K562 (cell line): ENCODE measurements at regions not wholly inside any gene's neighbourhood (a gene's known extent, or its start where the extent isn't known, plus 50 kb on each side); places are given as distances from the start of the nearest gene placed in this dataset.
A peak's percentile ranks its signal among the peaks of the same experiment; 100 is the strongest.

Source experiments
- ATAC-seq: fragments of 200-7000 bp; cut with Tn5 transposase; 3 replicates; pipeline ENCODE4 v1.9.1; 2020; ENCODE audit warnings: moderate library complexity
- BruUV-seq: library from RNA; stranded (reverse); fragments of 400-500 nt; replicated peaks from 2 replicates; lab custom pipeline; 2021; lab: Mats Ljungman, UMichigan
- CTCF ChIA-PET: fragments of 300-600 bp; formaldehyde crosslinking; extraction: SDS; loops from one replicate; lab custom pipeline; 2021; ENCODE audit warnings: low intra/inter-chr PET ratio; lab: Yijun Ruan, JAX
- POLR2A ChIA-PET: fragments of 300-600, 350-650 bp; sonication (Branson Sonifier 250); formaldehyde crosslinking; extraction: SDS; loops from one replicate; lab custom pipeline; 2021; ENCODE audit warnings: antibody characterized with exemption, inconsistent platforms; lab: Yijun Ruan, JAX
- DNase-seq, 4 experiments: peaks; one replicate each; pipeline versions ENCODE4 v3.0.0 to v3.0.0-alpha.2; 2011 to 2018; ENCODE audit warnings: low spot score in 3 of 4, mixed read lengths in 3 of 4; ENCODE audit errors: extremely low read depth in 1 of 4
- FAIRE-seq: peaks from 2 replicates; lab custom pipeline; 2011; peaks lifted over from hg19 to GRCh38; lab: Jason Lieb, UNC
- H2AFZ ChIP-seq: 2 replicates; pipeline ENCODE4 v1.6.0; 2011; ENCODE audit warnings: low read depth, low read length, control low read depth, inconsistent platforms
- H3K27ac ChIP-seq: fragments of 200-600 bp; 3 replicates; pipeline ENCODE4 v1.8.0; 2011; ENCODE audit warnings: low read depth, mild to moderate bottlenecking, control low read depth, inconsistent platforms, low read length, moderate library complexity, mixed read lengths; ENCODE audit errors: extremely low read depth
- H3K27me3 ChIP-seq, 2 experiments: fragments of 300-600 bp in 1 of 2; 2 replicates in 1 of 2; 3 replicates in 1 of 2; pipeline versions ENCODE4 v1.6.0 to v1.8.0; 2011; ENCODE audit warnings: inconsistent platforms in 2 of 2, low read length in 2 of 2, mild to moderate bottlenecking in 1 of 2, mixed read lengths in 1 of 2, moderate library complexity in 1 of 2; ENCODE audit not compliant: control insufficient read depth in 2 of 2, insufficient read depth in 2 of 2
- H3K36me3 ChIP-seq: fragments of 300-600 bp; 3 replicates; pipeline ENCODE4 v1.8.0; 2011; ENCODE audit warnings: mild to moderate bottlenecking, low read length, inconsistent platforms; ENCODE audit not compliant: control insufficient read depth, insufficient read depth
- H3K4me1 ChIP-seq, 2 experiments: fragments of 200-600 bp in 1 of 2; replicated peaks in 1 of 2; 2 replicates in 1 of 2; 3 replicates in 1 of 2; pipeline versions ENCODE4 v1.5.1 to v1.8.0; 2011; ENCODE audit warnings: inconsistent platforms in 2 of 2, low read length in 2 of 2, mild to moderate bottlenecking in 1 of 2, mixed read lengths in 1 of 2, moderate library complexity in 1 of 2; ENCODE audit not compliant: control insufficient read depth in 2 of 2, insufficient read depth in 2 of 2
- H3K4me2 ChIP-seq: 2 replicates; pipeline ENCODE4 v1.6.1; 2011; ENCODE audit warnings: low read length, control low read depth, inconsistent platforms, mixed read lengths; ENCODE audit not compliant: insufficient read depth
- H3K4me3 ChIP-seq: fragments of 200-600 bp; sonication (generic), shearing (Covaris generic); 2 replicates; pipeline ENCODE4 v1.5.1; 2016; ENCODE audit warnings: control low read depth, inconsistent platforms
- H3K79me2 ChIP-seq: fragments of 200-600 bp; 3 replicates; pipeline ENCODE4 v1.8.0; 2011; ENCODE audit warnings: low read length, inconsistent platforms; ENCODE audit not compliant: control insufficient read depth, insufficient read depth
- H3K9ac ChIP-seq, 2 experiments: 2 replicates each; pipeline versions ENCODE4 v1.6.0 to v1.6.1; 2011; ENCODE audit warnings: low read depth in 2 of 2, low read length in 2 of 2, control low read depth in 1 of 2, inconsistent platforms in 1 of 2, mild to moderate bottlenecking in 1 of 2, mixed read lengths in 1 of 2; ENCODE audit not compliant: insufficient read depth in 1 of 2
- H3K9me1 ChIP-seq: one replicate; pipeline ENCODE4 v1.6.0; 2011; ENCODE audit warnings: inconsistent platforms, mild to moderate bottlenecking, low read length, moderate library complexity; ENCODE audit not compliant: control insufficient read depth, insufficient read depth
- H3K9me3 ChIP-seq: replicated peaks from 2 replicates; pipeline ENCODE4 v1.5.1; 2011; ENCODE audit warnings: low read depth, low read length, inconsistent platforms; ENCODE audit not compliant: control insufficient read depth, insufficient read depth
- H4K20me1 ChIP-seq: replicated peaks from 2 replicates; pipeline ENCODE4 v1.6.1; 2011; ENCODE audit warnings: low read length, inconsistent platforms, mixed read lengths; ENCODE audit not compliant: control insufficient read depth, insufficient read depth
- BMI1 ChIP-seq: fragments of 150-350 bp; IDR thresholded peaks from 2 replicates; pipeline ENCODE4 v1.6.1; 2014; ENCODE audit warnings: low read length
- BRCA1 ChIP-seq, 2 experiments: fragments of 450-650 bp in 1 of 2; sonication (generic) in 1 of 2; formaldehyde crosslinking in 1 of 2; IDR thresholded peaks; 2 replicates each; pipeline versions ENCODE4 v1.5.0 to v1.6.1; 2017 to 2020; ENCODE audit warnings: mild to moderate bottlenecking in 1 of 2, missing genetic modification reagents in 1 of 2
- CBFA2T2 ChIP-seq: fragments of 450-650 bp; conservative IDR thresholded peaks from 2 replicates; pipeline ENCODE4 v1.6.1; 2017; ENCODE audit warnings: mild to moderate bottlenecking
- EWSR1 ChIP-seq: fragments of 450-650 bp; IDR thresholded peaks from 2 replicates; pipeline ENCODE4 v1.6.1; 2018; ENCODE audit warnings: borderline replicate concordance, mild to moderate bottlenecking, low read depth, moderate library complexity; ENCODE audit not compliant: partially characterized antibody
- HDAC1 ChIP-seq, 2 experiments: fragments of 450-650 bp; IDR thresholded peaks; 2 replicates each; pipeline ENCODE4 v1.6.1; 2016 to 2017; ENCODE audit warnings: inconsistent platforms in 1 of 2, mild to moderate bottlenecking in 1 of 2, moderate library complexity in 1 of 2
- HIVEP1 ChIP-seq: fragments of 250-450 bp; sonication (Bioruptor Pico); IDR thresholded peaks from 2 replicates; pipeline ENCODE4 v1.4.0; 2020; ENCODE audit warnings: mild to moderate bottlenecking
- HLTF ChIP-seq: fragments of 450-650 bp; IDR thresholded peaks from 2 replicates; pipeline ENCODE4 v1.6.1; 2016
- KDM4B ChIP-seq, 2 experiments: fragments of 450-650 bp in 1 of 2; sonication (generic) in 1 of 2; IDR thresholded peaks; 2 replicates each; pipeline ENCODE4 v1.6.1; 2016 to 2017; ENCODE audit warnings: borderline replicate concordance in 2 of 2, antibody characterized with exemption in 1 of 2, low read depth in 1 of 2, mild to moderate bottlenecking in 1 of 2
- MCM7 ChIP-seq, 2 experiments: fragments of 450-650 bp; IDR thresholded peaks; 2 replicates each; pipeline ENCODE4 v1.6.1; 2016 to 2018
- POLR2G ChIP-seq: fragments of 200-400 bp; formaldehyde crosslinking; IDR thresholded peaks from 2 replicates; pipeline ENCODE4 v1.6.1; 2017; ENCODE audit warnings: low read depth, mild to moderate bottlenecking, antibody characterized with exemption, low read length, moderate library complexity
- SMARCA5 ChIP-seq: fragments of 450-650 bp; IDR thresholded peaks from 2 replicates; pipeline ENCODE4 v1.6.1; 2016
- YBX1 ChIP-seq: fragments of 450-650 bp; IDR thresholded peaks from 2 replicates; pipeline ENCODE4 v1.7.1; 2016; ENCODE audit warnings: mild to moderate bottlenecking
- ZBTB7A ChIP-seq: IDR thresholded peaks from 2 replicates; pipeline ENCODE4 v1.6.1; 2011; ENCODE audit warnings: low read depth, mild to moderate bottlenecking, low read length, moderate library complexity, borderline replicate concordance; ENCODE audit not compliant: control insufficient read depth
- ZKSCAN1 ChIP-seq: fragments of 150-350 bp; IDR thresholded peaks from 2 replicates; pipeline ENCODE4 v1.6.1; 2016; ENCODE audit warnings: low read depth, low read length
- ZNF124 ChIP-seq: sonication (generic); formaldehyde crosslinking; IDR thresholded peaks from 2 replicates; pipeline ENCODE4 v1.8.1; 2022; ENCODE audit warnings: missing genetic modification reagents
- ZNF707 ChIP-seq: fragments of 250-450 bp; sonication (Bioruptor Pico); conservative IDR thresholded peaks from 2 replicates; pipeline ENCODE4 v1.8.0; 2022; ENCODE audit warnings: inconsistent platforms, mild to moderate bottlenecking, moderate library complexity
- WGBS: fragments of 100-300 bp; shearing (Covaris generic); methylation state at CpG from one replicate; pipeline ENCODE4 v1.1.6; 2016; ENCODE audit warnings: low coverage, mixed read lengths; ENCODE audit not compliant: insufficient coverage; ENCODE audit errors: missing lambda C conversion rate; 5-methylcytosine and 5-hydroxymethylcytosine counted together
- in situ Hi-C: fragments of 300-500 bp; cut with MboI; formaldehyde crosslinking; loops from 4 replicates; pipeline ENCODE4 v1.15.0; 2018; ENCODE audit warnings: inconsistent platforms, mixed read lengths
- intact Hi-C: fragments of 100-400 bp; cut with micrococcal nuclease; formaldehyde crosslinking; loops from 2 replicates; pipeline ENCODE4 v1.14.2; 2022
- TF ChIP-seq, protein P1 (sequence below): fragments of 450-650 bp; formaldehyde crosslinking; IDR thresholded peaks from 2 replicates; pipeline ENCODE4 v1.4.0; 2022; ENCODE audit warnings: missing genetic modification characterization
- TF ChIP-seq, protein P2 (sequence below): sonication (generic); formaldehyde crosslinking; IDR thresholded peaks from 2 replicates; pipeline ENCODE4 v1.8.1; 2023; ENCODE audit warnings: mild to moderate bottlenecking, missing genetic modification reagents

DNA sequence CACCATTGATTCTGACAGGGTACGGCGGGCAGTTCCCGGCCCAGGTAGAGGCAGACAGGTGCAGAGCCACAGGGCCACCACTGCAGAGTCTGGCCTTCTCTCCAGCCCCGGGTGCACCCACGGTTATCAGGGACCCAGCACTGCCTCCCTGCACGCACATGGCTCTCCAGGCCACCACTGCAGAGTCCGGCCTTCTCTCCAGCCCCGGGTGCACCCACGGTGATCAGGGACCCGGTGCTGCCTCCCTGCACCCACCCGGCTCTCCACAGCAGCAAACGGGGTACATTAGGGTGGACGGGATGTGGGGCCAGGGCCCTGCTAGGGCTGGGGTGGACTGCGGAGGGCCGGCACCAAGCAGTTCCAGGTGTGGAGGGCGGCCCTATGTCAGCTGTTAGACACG lies 272.9 kb downstream of the BRD1 start:
- Histone ChIP-seq H3K4me2 (no peak overlapping the region), H2AFZ (no peak overlapping the region), H3K9me1 (no peaks in the 10 kb centered on the region), H3K9ac (no peak overlapping the region), H3K27ac (no peak overlapping the region), H3K79me2 (peaks cover 29% of the 10 kb centered on the region), H3K27me3 (no peaks in the 10 kb centered on the region), H3K9me3 (no peaks in the 10 kb centered on the region), H3K4me1 (peaks cover 0 to 3% of the 10 kb centered on the region in 2 experiments; a peak in 2 of 5 replicates), H3K4me3 (no peak overlapping the region), H3K36me3 (peaks cover 4% of the 10 kb centered on the region; the same call in 1 of the 3 replicates), H4K20me1 (peaks cover 9% of the 10 kb centered on the region)
- ATAC-seq (no peak), DNase-seq (no peak), FAIRE-seq (no peak)
- WGBS = 79% methylated on average over 8 of the region's 17 CpGs
- CTCF ChIA-PET = no interaction called here
- no TSS peak for BruUV-seq
- intact Hi-C loops (no loop called here), in situ Hi-C loops (no loop called here)
- POLR2A ChIA-PET = no interaction called here
- TF ChIP-seq SMARCA5 (no peak), ZNF124 (no peak), POLR2G (peak; percentile 55), YBX1 (no peak)

DNA sequence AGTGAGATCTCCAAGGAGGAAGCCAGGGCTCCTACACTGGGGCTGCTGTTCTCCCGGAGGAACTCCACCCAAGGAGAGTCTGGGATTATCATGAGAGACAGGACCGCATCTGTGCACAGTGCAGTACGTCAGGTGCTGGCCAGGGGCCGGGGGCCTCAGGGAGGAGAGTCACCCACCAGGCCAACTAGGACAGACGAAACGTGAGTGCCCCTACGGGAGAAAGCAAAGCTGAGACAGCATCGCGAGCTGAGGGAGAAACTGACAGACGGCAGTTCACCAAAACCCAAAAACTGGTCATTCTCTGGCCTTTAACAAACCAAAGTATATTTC lies 273.4 kb downstream of the BRD1 start:
- in situ Hi-C loops = no loop called here
- ChIA-PET CTCF (no interaction called here), POLR2A (no interaction called here)
- Histone ChIP-seq H3K36me3 (peaks cover 5% of the 10 kb centered on the region; the same call in 2 of the 3 replicates), H3K4me2 (no peak overlapping the region), H3K79me2 (peaks cover 24% of the 10 kb centered on the region; the same call in 2 of the 3 replicates), H2AFZ (no peak overlapping the region), H3K9me3 (no peaks in the 10 kb centered on the region), H3K9me1 (no peaks in the 10 kb centered on the region), H3K4me1 (peaks cover 0 to 3% of the 10 kb centered on the region in 2 experiments; a peak in 2 of 5 replicates), H3K27me3 (no peaks in the 10 kb centered on the region), H3K9ac (no peak overlapping the region), H4K20me1 (peaks cover 9% of the 10 kb centered on the region), H3K27ac (no peak overlapping the region), H3K4me3 (no peak overlapping the region)
- DNase-seq = no peak
- WGBS = 90% methylated on average over 7 of the region's 10 CpGs
- no peak for FAIRE-seq
- no peak for ATAC-seq
- no TSS peak for BruUV-seq
- intact Hi-C loops = no loop called here
- TF ChIP-seq KDM4B (IDR thresholded peaks at IDR 0.05; ENCODE audit: borderline replicate concordance in 2 of 2, low read depth in 1 of 2) (no peak), EWSR1 (no peak), MCM7 (IDR thresholded peaks at IDR 0.05) (no peak), HLTF (no peak), HIVEP1 (CRISPR knock-in tag) (no peak), BMI1 (no peak), ZNF707 (CRISPR knock-in tag) (no peak), HDAC1 (IDR thresholded peaks at IDR 0.05) (no peak), BRCA1 (IDR thresholded peaks at IDR 0.05) (no peak), BRCA1 (CRISPR knock-in tag; IDR thresholded peaks at IDR 0.05) (no peak), ZBTB7A (no peak), CBFA2T2 (no peak), ZKSCAN1 (no peak)
- TF ChIP-seq, protein P1, sequence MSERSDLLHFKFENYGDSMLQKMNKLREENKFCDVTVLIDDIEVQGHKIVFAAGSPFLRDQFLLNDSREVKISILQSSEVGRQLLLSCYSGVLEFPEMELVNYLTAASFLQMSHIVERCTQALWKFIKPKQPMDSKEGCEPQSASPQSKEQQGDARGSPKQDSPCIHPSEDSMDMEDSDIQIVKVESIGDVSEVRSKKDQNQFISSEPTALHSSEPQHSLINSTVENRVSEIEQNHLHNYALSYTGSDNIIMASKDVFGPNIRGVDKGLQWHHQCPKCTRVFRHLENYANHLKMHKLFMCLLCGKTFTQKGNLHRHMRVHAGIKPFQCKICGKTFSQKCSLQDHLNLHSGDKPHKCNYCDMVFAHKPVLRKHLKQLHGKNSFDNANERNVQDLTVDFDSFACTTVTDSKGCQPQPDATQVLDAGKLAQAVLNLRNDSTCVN = no peak
- TF ChIP-seq, protein P2, sequence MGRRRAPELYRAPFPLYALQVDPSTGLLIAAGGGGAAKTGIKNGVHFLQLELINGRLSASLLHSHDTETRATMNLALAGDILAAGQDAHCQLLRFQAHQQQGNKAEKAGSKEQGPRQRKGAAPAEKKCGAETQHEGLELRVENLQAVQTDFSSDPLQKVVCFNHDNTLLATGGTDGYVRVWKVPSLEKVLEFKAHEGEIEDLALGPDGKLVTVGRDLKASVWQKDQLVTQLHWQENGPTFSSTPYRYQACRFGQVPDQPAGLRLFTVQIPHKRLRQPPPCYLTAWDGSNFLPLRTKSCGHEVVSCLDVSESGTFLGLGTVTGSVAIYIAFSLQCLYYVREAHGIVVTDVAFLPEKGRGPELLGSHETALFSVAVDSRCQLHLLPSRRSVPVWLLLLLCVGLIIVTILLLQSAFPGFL (CRISPR knock-in tag) = no peak
